Pancreas (tissue), 10 donors: ENCODE measurements at regions not wholly inside any gene's neighbourhood (a gene's known extent, or its start where the extent isn't known, plus 50 kb on each side); places are given as distances from the start of the nearest gene placed in this dataset.

Source experiments
- ATAC-seq, 4 donors: fragments of 200-7000 bp; cut with Tn5 transposase; one replicate each; pipeline versions ENCODE4 v1.8.0 to v1.9.1; 2020; ENCODE audit warnings: mild to moderate bottlenecking in 4 of 4, moderate library complexity in 4 of 4
- DNase-seq, 6 donors: peaks; one replicate each; pipeline ENCODE4 v3.0.0-alpha.2; 2020
- FAIRE-seq: peaks from 2 replicates; lab custom pipeline; 2012; peaks lifted over from hg19 to GRCh38; lab: Jason Lieb, UNC
- H3K27ac ChIP-seq, 4 donors: fragments of 200-600 bp; sonication (generic); 1 replicate in 3 of 4; 2 replicates in 1 of 4; pipeline versions ENCODE4 v1.5.0 to v1.8.0; 2020
- H3K27me3 ChIP-seq, 4 donors: fragments of 200-600 bp; one replicate each; pipeline ENCODE4 v1.8.0; 2021
- H3K36me3 ChIP-seq, 3 donors: fragments of 200-600 bp; sonication (generic) in 1 of 3; one replicate each; pipeline versions ENCODE4 v1.5.0 to v1.8.0; 2020 to 2021
- H3K4me1 ChIP-seq, 3 donors: fragments of 200-600 bp; one replicate each; pipeline ENCODE4 v1.8.0; 2021
- H3K4me3 ChIP-seq, 4 donors: fragments of 200-600 bp; sonication (generic) in 2 of 4; one replicate each; pipeline versions ENCODE4 v1.5.0 to v1.8.0; 2020 to 2021
- H3K9me3 ChIP-seq, 4 donors: fragments of 200-600 bp; one replicate each; pipeline ENCODE4 v1.8.0; 2021
- WGBS, 2 donors: extraction: QIAGEN DNeasy Blood & Tissue Kit; methylation state at CpG; one replicate each; pipeline ENCODE4 v1.1.7; 2013; 5-methylcytosine and 5-hydroxymethylcytosine counted together
- intact Hi-C, 3 donors: fragments of 100-400 bp; cut with DNase I; formaldehyde crosslinking; loops; one replicate each; pipeline versions ENCODE4 v1.11.1 to v1.14.2; 2022
- TF ChIP-seq, protein P1 (sequence below), 4 donors: fragments of 200-600 bp; sonication (generic) in 3 of 4; IDR thresholded peaks; one replicate each; pipeline versions ENCODE4 v1.5.0 to v1.8.0; 2021; ENCODE audit warnings: antibody characterized with exemption in 4 of 4
- donor health status: healthy with polysubstance abuse.
- donor health status: DM: no; HTN: no; CAD: no; lungs with moderate emphysema.
- donor health status: DM: no; HTN: no; CAD: no.
- donor health status: control.
- donor health status: control.
- donor health status: Bipolar disorder and iron deficiency.
- donor health status: DM: yes; HTN: yes; CAD: no.
- donor health status: DM: no; HTN: no; CAD: no.
- donor health status: DM: no; HTN: no; CAD: no.
- donor health status: DM: yes; HTN: yes; CAD: no.

DNA sequence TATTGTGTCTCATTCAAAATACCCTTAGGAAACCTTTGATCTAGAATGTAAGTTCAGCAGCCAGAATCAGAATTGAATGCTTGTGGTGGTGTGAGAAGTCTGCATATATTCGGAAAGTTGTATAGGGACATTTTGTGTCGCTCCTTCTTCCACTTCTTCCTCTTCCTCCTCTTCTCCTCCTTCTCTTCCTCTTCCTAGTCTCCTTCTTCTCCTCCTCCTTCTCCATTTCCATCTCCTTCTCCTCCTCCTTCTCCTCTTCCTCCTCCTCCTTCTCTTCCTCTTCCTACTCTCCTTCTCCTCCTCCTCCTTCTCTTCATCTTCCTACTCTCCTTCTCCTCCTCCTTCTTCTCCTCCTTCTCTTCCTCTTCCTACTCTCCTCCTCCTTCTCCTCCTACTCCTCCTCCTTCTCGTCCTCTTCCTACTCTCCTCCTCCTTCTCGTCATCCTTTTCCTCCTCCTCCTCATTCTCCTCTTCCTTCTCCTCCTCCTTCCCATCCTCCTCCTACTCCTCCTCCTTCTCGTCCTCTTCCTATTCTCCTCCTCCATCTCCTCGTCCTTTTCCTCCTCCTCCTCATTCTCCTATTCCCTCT is 749.3 kb upstream of the GOLIM4 start:
- H3K36me3 ChIP-seq: no peaks in the 10 kb centered on the region
- no peak overlapping the region for H3K4me3 ChIP-seq
- H3K27ac ChIP-seq: no peak overlapping the region
- intact Hi-C loops: loop anchor here in 2 of 3 donors (5.0 to 10.0 kb wide), 2 partner anchors 620 to 633 kb away; no protein-coding TSS in a partner anchor
- no peaks in the 10 kb centered on the region for H3K9me3 ChIP-seq
- H3K4me1 ChIP-seq: no peaks in the 10 kb centered on the region
- TF ChIP-seq, protein P1, sequence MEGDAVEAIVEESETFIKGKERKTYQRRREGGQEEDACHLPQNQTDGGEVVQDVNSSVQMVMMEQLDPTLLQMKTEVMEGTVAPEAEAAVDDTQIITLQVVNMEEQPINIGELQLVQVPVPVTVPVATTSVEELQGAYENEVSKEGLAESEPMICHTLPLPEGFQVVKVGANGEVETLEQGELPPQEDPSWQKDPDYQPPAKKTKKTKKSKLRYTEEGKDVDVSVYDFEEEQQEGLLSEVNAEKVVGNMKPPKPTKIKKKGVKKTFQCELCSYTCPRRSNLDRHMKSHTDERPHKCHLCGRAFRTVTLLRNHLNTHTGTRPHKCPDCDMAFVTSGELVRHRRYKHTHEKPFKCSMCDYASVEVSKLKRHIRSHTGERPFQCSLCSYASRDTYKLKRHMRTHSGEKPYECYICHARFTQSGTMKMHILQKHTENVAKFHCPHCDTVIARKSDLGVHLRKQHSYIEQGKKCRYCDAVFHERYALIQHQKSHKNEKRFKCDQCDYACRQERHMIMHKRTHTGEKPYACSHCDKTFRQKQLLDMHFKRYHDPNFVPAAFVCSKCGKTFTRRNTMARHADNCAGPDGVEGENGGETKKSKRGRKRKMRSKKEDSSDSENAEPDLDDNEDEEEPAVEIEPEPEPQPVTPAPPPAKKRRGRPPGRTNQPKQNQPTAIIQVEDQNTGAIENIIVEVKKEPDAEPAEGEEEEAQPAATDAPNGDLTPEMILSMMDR (IDR thresholded peaks at IDR 0.05): no peak
- WGBS, 2 donors: 45 to 64% methylated on average over 6 of the region's 6 CpGs
- ATAC-seq: no peak
- no peak for FAIRE-seq
- DNase-seq: no peak
- H3K27me3 ChIP-seq: no peaks in the 10 kb centered on the region

DNA sequence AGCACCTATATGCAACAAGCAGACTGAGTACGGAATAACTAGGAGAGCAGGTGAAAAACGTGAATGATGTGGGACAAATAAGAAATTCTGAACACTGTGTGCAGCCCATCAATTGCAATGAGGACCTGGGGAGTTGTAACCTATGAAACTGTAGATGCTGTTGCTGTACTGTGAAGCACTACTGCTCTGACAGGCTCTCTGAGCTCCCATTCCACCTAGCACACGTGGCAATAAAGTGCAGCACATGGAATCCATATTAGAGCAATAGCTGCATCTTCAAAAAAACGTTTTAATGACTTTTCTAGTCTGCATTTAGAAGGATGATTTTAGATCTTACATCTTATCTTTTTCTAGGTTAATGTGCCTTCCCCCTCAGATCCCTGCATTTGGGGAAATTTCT is 748.7 kb upstream of the GOLIM4 start:
- Histone ChIP-seq H3K27me3 (no peaks in the 10 kb centered on the region), H3K9me3 (no peaks in the 10 kb centered on the region), H3K27ac (no peak overlapping the region), H3K36me3 (no peaks in the 10 kb centered on the region), H3K4me3 (no peak overlapping the region), H3K4me1 (no peaks in the 10 kb centered on the region)
- FAIRE-seq: no peak
- intact Hi-C loops: loop anchor here in 1 of 3 donors (10.0 kb wide), 1 partner anchor 620 kb away; no protein-coding TSS in a partner anchor
- no peak for DNase-seq
- TF ChIP-seq, protein P1 (IDR thresholded peaks at IDR 0.05): no peak
- WGBS, 2 donors: 28 to 40% methylated on average over 4 of the region's 4 CpGs
- no peak for ATAC-seq

GRCh38 chr3:168843481-168843880 is 747.8 kb upstream of the GOLIM4 start:
- H3K36me3 ChIP-seq: no peaks in the 10 kb centered on the region
- no peak overlapping the region for H3K4me3 ChIP-seq
- H3K27me3 ChIP-seq: no peaks in the 10 kb centered on the region
- no peak overlapping the region for H3K27ac ChIP-seq
- TF ChIP-seq, protein P1 (IDR thresholded peaks at IDR 0.05): no peak
- intact Hi-C loops: loop anchor here in 1 of 3 donors (10.0 kb wide), 1 partner anchor 619 kb away; no protein-coding TSS in a partner anchor
- WGBS, 2 donors: 21 to 27% methylated on average over 2 of the region's 2 CpGs
- DNase-seq (no peak), FAIRE-seq (no peak), ATAC-seq (no peak)
- no peaks in the 10 kb centered on the region for H3K9me3 ChIP-seq
- H3K4me1 ChIP-seq: no peaks in the 10 kb centered on the region

DNA sequence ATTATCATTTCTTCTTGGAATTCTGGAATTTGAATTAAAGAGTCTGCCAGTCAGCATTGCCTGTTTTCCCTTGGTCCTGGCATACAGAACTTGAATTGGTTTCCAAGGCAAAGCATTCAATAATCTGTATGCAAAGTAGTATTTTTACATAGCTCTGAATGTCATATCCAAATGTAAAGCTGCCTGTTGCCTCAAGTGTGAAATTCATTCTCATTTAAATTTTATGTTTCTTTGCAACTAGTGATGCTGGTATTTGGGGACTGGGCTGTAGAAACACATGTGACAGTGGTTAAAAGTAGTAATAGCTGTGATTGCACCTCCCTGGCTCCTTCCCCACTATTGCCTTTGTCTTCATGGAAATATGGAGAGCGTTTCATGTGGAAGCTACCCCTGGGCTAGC is 743.9 kb upstream of the GOLIM4 start:
- no peak overlapping the region for H3K4me3 ChIP-seq
- H3K27me3 ChIP-seq: no peaks in the 10 kb centered on the region
- no peaks in the 10 kb centered on the region for H3K9me3 ChIP-seq
- intact Hi-C loops: loop anchor here in 1 of 3 donors (10.0 kb wide), 1 partner anchor 615 kb away; no protein-coding TSS in a partner anchor
- ATAC-seq (no peak), DNase-seq (no peak), FAIRE-seq (no peak)
- 87 to 100% methylated on average over 1 of the region's 1 CpG for WGBS, 2 donors
- H3K4me1 ChIP-seq: no peaks in the 10 kb centered on the region
- TF ChIP-seq, protein P1 (IDR thresholded peaks at IDR 0.05): no peak
- no peak overlapping the region for H3K27ac ChIP-seq
- no peaks in the 10 kb centered on the region for H3K36me3 ChIP-seq

DNA sequence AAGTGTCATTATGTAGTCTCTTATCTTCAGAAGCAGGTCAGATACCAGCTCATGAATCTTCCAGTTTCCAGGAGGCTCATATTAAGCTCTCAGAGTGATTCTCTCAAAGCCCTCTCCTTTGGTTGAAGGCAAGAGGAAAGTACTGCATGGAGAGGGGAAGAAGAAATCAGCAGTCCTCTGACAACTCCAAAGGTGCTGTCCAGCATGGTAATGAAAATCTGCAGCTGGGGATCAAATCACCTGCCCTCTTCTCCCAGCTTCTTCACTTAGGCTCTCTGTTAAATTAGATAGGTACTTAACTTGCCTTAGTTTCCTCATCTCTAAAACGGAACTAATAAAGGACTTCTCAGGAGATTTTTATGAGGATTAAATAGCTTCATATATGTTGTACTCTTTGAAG is 738.8 kb upstream of the GOLIM4 start:
- Histone ChIP-seq H3K36me3 (no peaks in the 10 kb centered on the region), H3K27ac (no peak overlapping the region), H3K4me3 (no peak overlapping the region), H3K4me1 (no peaks in the 10 kb centered on the region), H3K27me3 (no peaks in the 10 kb centered on the region), H3K9me3 (no peaks in the 10 kb centered on the region)
- FAIRE-seq: no peak
- no peak for DNase-seq
- intact Hi-C loops: no loop called here
- ATAC-seq: no peak
- TF ChIP-seq, protein P1 (IDR thresholded peaks at IDR 0.05): no peak
- WGBS, 2 donors: 79 to 90% methylated on average over 1 of the region's 1 CpG
